GM12864 (cell line): ENCODE measurements at regions not wholly inside any gene's neighbourhood (a gene's known extent, or its start where the extent isn't known, plus 50 kb on each side); places are given as distances from the start of the nearest gene placed in this dataset.

Experiments used
- DNase-seq: peaks from one replicate; pipeline ENCODE4 v3.0.0-alpha.2; 2011; ENCODE audit warnings: low read depth
- H3K4me3 ChIP-seq: 2 replicates; pipeline ENCODE4 v1.5.1; 2011; ENCODE audit warnings: mild to moderate bottlenecking, low read depth, low read length, control low read depth
- TF ChIP-seq, protein P1 (sequence below): IDR thresholded peaks from 2 replicates; pipeline ENCODE4 v1.5.1; 2011; ENCODE audit warnings: low read depth, mild to moderate bottlenecking, moderate library complexity, low read length, control low read depth, inconsistent platforms; ENCODE audit errors: missing control alignments

DNA sequence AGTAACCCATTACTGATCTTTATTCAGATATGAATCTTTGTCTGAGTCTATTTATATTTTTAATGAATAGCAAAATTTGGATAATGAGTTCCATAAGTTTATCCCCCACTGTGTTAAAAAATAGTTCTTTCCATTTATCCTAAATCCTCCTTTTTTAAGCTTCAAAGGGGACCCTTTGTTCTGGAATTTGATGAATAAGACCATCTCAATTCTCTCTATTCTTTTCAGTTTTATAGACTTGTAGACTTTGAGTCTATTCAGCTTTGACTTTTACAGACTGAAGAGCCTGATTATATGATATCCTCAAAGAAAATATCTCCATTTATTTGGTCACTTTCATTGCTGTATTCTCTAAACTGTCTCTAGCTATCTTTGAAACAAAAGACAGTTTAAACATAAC, 2146.1 kb upstream of the CELF4 start:
- no peak for DNase-seq
- TF ChIP-seq, protein P1, sequence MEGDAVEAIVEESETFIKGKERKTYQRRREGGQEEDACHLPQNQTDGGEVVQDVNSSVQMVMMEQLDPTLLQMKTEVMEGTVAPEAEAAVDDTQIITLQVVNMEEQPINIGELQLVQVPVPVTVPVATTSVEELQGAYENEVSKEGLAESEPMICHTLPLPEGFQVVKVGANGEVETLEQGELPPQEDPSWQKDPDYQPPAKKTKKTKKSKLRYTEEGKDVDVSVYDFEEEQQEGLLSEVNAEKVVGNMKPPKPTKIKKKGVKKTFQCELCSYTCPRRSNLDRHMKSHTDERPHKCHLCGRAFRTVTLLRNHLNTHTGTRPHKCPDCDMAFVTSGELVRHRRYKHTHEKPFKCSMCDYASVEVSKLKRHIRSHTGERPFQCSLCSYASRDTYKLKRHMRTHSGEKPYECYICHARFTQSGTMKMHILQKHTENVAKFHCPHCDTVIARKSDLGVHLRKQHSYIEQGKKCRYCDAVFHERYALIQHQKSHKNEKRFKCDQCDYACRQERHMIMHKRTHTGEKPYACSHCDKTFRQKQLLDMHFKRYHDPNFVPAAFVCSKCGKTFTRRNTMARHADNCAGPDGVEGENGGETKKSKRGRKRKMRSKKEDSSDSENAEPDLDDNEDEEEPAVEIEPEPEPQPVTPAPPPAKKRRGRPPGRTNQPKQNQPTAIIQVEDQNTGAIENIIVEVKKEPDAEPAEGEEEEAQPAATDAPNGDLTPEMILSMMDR, result no peak
- H3K4me3 ChIP-seq, result no peak overlapping the region

DNA sequence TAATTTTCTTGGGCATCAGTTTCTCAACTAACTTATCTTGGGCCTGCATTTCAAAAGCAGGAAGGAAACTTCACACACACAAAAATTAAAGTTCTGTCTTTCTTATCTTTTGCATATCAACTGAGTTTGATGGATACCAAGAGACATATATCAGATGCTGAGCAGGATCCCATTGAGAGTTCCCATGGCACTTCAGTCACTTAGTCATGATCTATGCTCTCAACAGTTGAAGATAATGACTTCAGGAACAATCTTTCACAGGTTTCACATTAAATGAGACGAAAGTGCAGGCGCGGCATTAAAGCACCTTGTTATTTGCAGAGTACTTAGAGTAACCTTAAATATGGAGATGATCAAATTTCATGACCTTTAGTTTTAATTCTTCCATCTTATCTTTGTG, 2139.8 kb upstream of the CELF4 start:
- H3K4me3 ChIP-seq, result no peak overlapping the region
- DNase-seq, result no peak
- TF ChIP-seq, protein P1, result no peak

DNA sequence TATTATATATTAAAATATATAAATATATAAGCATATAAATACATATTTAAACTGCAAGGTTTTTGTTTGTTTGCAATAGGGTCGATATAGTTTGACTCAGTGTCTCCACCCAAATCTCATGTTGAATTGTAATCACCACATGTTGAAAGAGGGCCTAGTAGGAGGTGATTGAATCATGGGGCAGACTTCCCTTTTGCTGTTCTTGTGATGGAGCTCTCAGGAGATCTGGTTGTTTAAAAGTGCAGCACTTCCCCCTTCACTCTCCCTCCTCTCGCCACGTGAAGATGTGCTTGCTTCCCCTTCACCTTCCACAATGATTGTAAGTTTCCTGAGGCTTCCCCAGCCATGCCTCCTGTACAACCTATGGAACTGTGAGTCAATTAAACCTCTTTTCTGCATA, 2137.3 kb upstream of the CELF4 start:
- H3K4me3 ChIP-seq, result no peak overlapping the region
- no peak for DNase-seq
- TF ChIP-seq, protein P1, result no peak

DNA sequence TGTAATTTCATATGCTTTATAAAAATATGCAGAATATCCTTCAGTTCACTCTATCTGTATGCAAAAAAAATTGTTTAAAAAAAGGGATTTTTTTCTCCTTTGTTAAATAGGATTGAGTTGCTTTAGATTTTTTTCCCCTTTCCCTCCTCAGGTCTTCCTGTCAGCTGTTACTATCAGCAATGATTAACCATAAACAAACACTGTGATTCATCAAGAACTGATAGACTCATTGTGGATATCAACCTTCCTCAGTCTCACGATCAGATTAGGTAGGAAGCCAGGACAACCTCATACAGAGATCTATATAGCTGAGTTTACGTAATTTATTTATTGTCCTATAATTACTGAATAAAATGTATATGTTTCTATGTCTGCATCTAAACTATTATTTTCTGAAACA, 2136.2 kb upstream of the CELF4 start:
- TF ChIP-seq, protein P1, result no peak
- H3K4me3 ChIP-seq, result no peak overlapping the region
- no peak for DNase-seq

DNA sequence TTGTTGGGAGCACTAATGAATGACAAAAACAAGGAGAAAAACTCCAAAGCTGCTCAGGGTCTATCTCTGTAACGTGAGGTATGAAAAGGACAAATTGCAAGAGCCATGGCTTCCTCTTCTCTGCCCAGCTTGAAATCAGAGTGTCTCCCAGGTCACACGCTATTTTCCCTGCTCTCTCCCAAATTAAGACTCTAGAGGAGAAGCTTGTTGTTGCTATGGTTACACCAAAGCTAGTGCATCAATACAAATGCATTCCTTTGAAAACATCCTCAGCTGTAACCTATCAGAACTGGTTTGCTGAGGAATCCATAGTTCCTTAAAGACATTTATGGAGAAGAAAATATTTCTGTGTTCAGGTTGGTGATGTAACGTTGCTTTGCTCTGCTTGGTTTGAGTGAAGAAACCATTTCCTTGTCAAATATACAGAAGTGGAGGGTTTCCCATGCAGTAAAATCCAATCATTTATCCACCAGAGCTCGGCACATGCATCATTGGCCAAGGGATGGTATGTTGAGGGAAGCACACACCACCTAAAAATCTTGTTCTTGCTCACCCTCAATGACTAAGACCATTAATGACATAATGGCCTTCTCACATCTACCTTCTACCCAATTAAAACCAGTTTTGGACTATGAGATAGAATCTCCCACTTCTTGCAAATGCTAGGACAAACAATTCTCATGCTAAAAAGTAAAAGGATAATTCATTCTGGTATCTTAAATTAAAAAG, 2135.6 kb upstream of the CELF4 start:
- no peak overlapping the region for H3K4me3 ChIP-seq
- no peak for DNase-seq
- TF ChIP-seq, protein P1, result no peak

DNA sequence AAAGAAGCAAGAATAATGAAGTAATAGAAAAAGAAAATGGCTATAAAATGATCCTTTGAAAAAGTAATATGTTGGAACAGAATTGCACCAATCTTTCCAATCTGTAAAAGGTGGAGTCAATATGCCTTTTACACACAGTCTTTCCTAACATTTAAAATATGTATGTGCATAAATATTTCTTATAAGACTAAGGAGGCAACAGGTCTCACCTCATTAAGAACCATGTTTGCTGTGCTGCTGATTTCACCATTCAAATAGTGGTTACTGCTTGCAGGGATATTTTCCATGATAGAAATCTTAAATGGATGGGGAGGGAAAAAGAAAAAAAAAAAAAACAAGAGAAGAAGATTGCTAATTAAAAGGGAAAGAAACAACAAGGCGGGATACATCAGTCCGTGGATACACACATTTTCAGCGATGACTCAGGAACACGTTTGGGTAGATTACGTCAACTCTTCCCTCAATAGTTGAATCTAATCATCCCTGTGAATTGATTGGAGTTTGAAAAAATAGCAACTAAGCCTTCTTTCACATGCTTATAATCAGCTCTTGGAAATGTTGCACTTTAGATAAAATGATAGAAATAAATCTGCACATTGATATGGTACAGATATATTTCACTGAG, 2133.9 kb upstream of the CELF4 start:
- no peak overlapping the region for H3K4me3 ChIP-seq
- DNase-seq, result no peak
- TF ChIP-seq, protein P1, result no peak

DNA sequence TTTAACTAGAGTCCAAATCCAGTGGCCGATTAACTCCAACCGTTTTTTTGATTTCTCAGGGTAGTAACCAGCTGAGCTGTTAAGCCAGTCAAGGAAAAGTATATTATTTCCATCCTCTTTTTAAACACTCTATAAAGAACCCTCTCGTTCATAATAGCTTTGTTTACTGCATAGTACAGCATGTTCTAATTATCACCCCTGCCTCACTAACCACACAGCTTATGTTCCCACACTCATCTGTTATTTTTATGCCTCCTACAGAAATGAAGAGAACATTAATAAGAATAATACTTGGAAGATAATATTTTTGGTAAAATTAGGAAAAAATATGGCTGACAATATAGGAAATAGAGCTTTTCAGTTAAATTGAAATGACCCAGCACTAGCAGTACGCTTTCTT, 2132.8 kb upstream of the CELF4 start:
- TF ChIP-seq, protein P1, result no peak
- no peak overlapping the region for H3K4me3 ChIP-seq
- no peak for DNase-seq
